GM12872 (cell line): ENCODE measurements at regions not wholly inside any gene's neighbourhood (a gene's known extent, or its start where the extent isn't known, plus 50 kb on each side); places are given as distances from the start of the nearest gene placed in this dataset.

Source experiments
- TF ChIP-seq, protein P1 (sequence below): IDR thresholded peaks from 3 replicates; pipeline ENCODE4 v1.5.1; 2011; ENCODE audit warnings: low read depth, mild to moderate bottlenecking, low read length, moderate library complexity; ENCODE audit not compliant: insufficient read depth

DNA sequence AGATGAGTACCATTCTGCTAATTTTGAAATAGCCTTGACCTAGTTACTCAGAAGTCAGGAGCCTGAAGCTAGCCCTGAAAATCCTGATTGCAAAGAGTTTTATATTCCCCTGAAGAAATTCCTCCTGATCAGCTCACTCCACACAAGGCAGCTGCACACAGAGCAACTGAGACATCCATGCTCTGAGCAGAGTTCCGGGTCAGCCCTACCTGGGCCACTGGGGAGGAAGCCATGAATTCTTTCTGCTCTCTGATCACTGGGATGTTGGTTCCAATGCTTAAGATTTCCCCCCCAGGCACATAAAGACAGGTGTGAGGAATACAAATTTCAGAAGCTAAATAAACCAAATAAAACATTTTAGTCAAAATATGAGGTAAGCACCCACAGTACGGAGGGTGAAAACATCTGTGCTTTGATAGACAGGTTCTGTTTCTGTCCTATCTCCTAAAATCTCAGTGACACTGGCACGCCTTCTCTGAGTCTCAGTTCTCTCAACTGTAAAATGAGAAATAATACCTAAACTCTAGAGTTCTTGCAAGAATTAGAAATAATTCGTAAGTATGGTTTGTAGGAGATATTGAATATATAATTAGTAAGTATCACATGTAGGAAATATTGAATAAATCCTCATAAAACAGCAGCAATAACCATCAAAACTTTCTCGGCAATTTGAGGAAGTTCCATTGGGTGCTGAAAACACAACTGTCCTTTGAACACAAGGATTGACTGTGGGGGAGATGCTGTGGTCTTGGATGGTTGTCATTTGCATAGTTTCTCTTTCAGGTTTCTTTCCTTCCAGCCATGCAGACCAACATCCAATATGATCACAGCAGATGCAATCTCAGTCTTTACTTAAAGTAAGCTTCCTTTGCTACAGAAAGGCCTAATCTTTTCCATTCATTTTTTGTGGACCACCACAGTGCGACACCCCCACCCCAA is 133.0 kb upstream of the TNS3 start:
- TF ChIP-seq, protein P1, sequence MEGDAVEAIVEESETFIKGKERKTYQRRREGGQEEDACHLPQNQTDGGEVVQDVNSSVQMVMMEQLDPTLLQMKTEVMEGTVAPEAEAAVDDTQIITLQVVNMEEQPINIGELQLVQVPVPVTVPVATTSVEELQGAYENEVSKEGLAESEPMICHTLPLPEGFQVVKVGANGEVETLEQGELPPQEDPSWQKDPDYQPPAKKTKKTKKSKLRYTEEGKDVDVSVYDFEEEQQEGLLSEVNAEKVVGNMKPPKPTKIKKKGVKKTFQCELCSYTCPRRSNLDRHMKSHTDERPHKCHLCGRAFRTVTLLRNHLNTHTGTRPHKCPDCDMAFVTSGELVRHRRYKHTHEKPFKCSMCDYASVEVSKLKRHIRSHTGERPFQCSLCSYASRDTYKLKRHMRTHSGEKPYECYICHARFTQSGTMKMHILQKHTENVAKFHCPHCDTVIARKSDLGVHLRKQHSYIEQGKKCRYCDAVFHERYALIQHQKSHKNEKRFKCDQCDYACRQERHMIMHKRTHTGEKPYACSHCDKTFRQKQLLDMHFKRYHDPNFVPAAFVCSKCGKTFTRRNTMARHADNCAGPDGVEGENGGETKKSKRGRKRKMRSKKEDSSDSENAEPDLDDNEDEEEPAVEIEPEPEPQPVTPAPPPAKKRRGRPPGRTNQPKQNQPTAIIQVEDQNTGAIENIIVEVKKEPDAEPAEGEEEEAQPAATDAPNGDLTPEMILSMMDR = no peak

DNA sequence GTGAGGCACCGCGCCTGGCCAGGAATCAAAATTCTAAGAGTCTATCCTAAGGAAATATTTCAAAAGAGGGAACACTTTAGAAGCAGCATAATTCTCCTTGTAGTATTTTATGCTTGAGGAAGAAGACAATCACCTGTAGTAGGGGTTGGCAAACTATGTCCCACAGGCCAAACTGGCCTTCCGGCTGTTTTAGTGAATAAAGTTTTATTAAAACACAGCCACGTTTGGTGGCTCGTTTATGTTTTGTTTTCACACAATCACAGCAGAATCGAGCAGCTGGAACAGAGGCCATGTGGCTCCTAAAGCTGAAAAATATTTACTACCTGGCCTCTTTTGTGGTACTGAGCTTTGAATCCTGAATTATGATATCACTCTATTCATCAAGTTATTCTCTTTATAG is 131.7 kb upstream of the TNS3 start:
- TF ChIP-seq, protein P1 = no peak

DNA sequence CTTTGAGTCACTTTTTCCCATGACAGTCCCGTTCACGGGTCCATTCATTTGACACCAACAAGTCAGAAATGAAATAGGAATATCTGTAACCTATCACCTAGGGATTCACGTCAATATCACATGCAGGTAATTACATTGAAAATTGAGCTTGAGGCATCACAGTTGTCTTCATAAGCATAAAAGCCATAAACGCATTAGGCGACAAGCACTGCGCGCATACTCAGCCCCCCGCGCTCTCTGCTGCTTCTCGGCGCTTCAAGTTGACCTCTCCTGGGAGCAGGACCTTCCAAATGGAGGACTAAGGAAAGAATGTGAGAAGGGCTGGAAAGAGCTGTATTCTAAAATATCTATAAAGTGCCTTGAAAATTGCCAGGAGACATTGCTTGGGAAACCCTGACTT is 130.5 kb upstream of the TNS3 start:
- TF ChIP-seq, protein P1 = no peak

DNA sequence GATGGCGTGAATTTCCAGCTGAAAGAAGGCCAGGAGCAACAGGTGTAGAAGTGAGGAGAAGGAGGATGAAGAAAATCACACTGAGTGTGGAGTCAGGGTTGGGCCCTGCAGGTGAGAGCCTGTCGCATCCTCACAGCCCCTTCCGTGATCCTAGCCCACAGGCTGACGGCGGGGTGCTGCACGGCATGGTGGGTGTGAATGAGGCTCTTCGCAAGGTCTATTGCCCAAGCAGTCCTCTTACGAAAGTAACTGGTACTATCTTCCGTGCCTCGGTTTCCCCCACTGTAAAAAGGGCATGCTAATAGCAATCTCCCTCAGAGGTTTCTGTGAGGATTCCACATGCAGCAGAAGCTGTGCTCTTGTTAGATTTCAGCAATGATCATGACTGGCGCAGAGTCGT is 129.9 kb upstream of the TNS3 start:
- TF ChIP-seq, protein P1 = no peak

DNA sequence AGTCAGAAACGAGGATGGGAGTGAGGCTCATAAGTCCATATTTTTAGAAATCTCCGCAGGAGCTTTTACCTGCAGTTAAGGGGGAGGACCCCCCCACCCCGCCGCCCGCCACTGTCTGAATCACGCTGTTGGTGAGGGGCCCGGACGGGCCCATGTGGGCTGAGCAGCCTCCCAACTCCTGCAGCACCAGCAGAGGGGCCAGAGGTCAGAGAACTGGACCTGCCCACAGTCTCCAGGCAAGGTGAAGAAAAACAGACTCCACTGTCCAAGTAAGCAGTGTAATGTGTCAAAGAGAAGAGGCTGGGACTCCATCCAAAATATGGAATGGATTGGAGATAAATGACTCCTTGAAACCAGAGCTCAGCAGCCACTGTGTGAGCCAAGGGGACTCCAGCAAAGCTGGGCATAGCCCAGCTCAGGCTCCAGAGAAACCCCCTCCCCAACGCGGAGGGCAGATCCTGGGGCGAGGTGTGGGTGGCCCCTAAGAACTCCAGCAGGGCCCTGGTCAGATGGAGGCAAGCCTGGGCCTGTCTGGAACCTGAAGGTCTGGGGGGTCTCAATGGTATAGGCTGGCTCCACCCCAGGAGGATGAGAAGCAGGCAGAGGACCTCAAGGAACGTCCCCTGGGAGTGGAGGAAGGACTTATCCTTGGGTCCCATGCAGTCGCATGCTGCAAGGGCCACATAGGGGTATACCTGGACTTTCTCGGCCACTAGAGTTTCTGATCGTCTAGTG is 128.5 kb upstream of the TNS3 start:
- TF ChIP-seq, protein P1 = no peak

DNA sequence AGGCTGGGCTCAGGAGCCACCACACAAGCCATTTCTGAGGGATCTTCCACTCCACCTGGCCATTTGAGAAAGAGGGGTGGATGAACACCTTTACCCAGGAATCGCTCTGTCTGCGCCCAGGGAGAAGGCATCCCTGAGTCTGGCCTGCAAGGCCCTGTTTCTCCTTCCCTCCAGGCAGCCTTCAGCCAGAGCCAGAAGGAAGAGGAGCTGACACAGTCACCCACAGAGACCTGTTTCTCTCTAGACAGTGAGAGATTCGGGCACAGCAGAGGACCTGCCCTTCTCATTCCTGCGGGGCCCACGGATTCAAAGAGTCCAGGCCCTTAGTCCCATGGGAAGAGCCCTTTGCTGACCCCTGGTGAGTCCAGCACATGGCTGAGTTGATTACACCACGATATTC is 127.5 kb upstream of the TNS3 start:
- TF ChIP-seq, protein P1 = no peak

DNA sequence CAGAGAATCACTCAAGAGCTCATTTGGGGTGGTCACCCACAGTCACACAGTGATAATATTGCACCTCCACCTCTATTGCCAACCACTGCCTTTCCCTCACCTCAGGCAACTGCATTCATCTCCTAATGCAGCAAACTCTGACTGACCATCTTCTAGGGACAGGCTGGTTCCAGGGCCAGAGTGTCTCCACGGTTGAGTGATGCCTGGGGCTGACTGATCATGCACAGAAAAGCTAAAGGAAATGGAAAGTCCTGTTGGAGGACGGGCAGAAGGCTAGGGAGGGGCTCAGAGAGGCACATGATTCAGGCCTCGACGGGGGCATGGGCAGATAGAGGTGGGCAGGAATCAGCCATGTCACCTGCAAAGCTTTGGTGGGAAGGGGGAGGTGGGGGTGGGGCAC is 127.1 kb upstream of the TNS3 start:
- TF ChIP-seq, protein P1 = no peak
